ENCODE measurements at regions not wholly inside any gene's neighbourhood (a gene's known extent, or its start where the extent isn't known, plus 50 kb on each side); places are given as distances from the start of the nearest gene placed in this dataset.
"Not testable (repeated sequence)": the region's sequence is repeated elsewhere in the genome, so short reads cannot be mapped to it uniquely, and the experiment has no call there.

DNA sequence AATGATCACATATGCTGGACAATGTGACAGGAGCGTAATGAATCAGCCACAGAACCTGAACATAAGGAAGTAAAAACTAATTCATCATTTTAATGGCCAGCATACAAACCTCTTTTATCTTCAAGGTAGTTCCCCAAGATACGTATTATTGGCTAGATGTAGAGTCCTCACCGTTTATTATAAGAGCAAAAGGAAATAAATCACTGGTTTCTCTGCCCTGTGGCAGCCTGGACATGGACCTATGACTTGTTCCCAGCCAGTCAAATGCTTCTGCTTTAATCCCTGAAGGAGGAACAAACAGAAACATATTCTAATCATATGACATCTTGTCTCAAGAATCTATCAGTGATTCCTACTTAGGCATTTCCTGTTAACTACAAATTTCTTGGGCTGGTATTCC lies 86.8 kb upstream of the FAM241A start:
- no peak for DNase-seq

DNA sequence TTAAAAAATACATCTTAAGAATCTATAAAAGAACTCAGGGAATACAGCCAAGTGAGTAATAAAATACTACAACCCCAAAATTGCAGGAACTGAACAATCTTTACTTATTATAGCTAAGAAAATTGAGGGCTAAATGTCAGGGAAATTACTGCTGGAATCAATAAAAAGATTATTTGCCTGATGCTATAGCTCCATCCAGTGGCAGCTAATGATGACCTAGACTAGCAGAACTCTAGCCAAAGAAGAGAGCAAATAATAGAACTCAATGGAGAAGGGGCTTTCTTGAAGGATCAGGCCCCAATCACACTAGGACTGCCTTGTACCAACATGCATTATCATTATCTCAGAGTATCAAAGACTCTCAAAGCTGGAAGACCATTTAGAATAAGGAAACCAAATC lies 85.0 kb upstream of the FAM241A start:
- DNase-seq: no peak

DNA sequence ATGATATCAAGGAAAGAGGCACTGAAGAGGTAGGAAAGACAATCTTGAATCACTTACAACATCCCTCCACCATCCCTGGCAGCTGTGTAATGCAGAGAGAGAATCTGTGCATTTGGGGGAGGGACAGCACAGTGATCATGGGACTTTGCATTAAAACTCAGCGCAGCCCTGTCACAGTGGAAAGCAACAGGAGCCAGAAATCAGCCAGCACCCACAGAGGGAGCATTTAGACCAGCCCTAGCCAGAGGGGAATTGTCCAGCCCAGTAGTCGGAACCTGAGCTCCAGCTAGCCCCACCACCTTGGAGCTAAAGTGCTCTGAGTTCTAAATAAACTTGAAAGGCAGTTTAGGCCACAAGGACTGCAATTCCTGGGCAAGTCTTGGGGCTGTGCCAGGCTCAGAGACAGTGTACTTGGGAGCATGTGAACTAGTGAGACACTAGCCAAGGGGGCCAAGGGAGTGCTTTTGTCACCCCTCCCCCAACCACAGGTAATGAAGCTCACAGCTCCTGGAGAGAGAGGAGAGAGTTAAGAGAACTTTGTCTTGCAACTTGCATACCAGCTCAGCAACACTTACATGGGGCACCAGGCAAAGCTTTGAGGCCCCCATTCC lies 83.9 kb upstream of the FAM241A start:
- no peak for DNase-seq

DNA sequence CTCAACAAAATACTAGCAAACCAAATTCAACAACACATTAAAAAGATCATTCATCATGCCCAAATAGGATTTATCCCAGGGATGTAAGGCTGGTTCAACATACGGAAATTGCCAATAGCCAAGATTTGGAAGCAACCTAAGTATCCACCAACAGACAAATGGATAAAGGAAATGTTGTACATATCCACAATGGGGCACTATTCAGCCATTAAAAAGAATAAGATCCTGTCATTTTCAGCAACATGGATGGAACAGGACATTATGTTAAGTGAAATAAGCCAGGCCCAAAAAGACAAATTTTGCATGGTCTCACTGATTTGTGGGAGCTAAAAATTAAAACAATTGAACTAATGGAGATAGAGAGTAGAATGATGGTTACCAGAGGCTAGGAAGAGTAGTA lies 82.0 kb upstream of the FAM241A start:
- no peak for DNase-seq

DNA sequence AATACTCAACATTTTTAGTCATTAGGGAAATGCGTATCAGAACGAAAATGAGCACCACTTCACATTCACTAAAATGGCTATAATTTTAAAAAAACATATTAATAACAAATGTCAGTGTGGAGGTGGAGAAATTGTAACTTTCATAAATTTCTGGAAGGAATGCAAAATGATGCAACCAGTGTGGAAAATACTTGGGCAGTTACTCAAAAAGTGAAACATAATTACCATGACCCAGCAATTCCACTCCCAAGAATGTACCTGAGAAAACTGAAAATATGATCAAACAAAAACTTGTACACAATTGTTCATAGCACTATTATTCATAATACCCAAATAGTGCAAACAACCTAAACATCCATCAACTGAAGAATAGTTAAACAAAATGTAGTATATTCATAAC lies 76.1 kb upstream of the FAM241A start:
- DNase-seq: no peak

DNA sequence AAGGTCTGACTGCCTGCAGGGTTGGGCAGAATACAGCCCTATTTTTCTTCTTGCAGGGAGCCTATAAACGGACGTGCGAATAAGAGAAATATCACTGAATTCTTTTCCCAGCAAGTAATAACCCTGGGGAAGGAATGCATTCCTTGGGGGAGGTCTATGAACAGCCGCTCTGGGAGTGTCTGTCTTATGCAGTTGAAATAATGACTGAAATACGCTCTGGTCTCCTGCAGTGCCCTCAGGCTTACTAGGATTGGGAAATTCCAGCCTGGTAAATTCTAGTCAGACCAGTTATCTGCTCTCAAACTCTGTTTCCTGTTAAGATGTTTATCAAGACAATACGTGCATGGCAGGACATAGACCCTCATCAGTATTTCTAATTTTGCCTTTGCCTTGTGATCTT lies 72.1 kb upstream of the FAM241A start:
- no peak for DNase-seq

DNA sequence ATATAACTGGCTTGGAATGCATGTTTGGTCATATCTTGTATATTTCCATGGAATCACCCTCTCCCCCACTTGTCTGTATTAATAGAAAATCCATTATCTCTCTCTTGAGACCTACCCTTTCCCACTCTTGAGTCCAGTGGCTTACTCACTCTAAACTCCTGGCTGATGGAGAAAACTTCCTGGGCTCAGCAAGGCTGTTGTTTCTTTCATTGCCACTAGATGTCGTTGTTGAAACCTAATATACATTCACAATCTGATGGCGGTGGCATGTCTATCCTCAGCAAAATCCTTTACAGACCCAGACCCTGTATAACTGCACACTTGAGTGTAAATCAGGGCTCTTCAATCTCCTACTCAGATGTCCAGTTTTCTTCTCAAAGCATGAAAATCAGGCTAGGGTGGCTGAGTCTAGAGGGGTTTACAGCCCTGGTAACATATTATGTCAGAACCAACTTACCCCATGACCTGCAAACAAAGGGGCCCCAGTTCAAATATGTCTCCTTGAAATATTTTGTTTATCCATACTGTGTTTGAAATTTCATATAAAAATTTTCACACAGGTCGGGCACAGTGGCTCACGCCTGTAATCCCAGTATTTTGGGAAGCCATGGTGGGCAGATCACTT lies 70.0 kb upstream of the FAM241A start:
- DNase-seq: no peak

DNA sequence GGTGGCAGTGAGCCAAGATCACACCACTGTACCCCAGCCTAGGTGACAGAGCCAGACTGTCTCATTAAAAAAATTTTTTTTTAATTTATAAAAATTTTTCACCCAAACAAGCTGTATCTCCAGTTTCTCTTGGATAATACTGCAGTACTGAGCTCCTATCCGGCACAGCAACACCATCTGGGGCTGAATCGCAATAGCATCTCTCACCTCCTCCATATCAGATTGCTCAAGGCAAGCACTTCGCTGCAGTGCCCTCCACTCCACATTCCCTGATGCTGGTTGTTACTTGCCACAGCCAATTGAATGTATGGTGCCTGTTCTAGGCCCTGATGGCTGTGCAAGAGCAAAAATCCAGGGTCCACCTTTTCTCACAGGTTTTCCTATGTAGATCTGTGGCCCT lies 69.3 kb upstream of the FAM241A start:
- DNase-seq: no peak

DNA sequence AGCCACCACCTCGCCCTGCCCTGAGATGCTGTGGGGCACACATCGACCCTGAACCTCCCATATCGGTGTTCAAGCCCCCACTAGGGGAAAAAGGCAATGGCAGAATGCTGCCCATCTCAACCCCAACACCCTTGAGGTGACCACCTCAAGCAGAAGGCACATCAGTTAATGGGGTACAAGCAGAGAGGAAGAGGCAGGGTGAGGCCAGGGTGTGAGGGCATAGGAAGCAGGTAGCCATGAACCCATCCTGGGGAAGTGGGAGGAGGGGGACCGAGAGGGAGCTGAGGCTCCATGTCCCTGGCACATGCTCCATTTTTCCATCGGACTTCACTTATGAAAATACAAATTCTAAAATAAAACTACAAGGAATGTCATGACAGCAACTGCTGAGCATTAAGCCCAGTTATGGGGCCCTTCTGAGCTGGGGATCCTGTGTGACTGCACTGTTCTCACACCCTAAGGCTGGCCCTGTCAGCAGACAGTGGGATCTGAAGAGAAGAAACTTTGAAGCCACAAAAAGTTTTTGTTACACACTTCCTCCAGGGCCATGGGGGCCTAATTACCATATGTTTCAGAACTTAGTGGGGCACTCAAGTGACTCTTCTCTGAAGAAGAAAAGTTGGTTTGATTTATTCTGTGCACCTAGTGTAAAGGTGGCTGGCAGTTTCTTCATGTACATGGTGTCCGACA lies 68.2 kb upstream of the FAM241A start:
- DNase-seq: no peak

DNA sequence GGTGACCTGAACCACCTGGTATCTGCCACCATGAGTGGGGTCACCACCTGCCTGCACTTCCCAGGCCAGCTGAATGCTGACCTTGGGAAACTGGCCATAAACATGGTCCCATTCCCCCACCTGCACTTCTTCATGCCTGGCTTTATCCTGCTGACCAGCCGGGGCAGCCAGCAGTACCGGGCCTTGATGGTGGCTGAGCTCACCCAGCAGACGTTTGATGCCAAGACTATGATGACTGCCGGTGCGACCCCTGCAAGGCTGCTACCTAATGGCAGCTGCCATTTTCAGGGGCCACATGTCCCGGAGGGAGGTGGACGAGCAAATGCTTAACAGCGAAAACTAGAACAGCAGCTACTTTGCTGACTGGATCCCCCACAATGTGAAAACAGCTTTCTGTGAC lies 67.5 kb upstream of the FAM241A start:
- no peak for DNase-seq

DNA sequence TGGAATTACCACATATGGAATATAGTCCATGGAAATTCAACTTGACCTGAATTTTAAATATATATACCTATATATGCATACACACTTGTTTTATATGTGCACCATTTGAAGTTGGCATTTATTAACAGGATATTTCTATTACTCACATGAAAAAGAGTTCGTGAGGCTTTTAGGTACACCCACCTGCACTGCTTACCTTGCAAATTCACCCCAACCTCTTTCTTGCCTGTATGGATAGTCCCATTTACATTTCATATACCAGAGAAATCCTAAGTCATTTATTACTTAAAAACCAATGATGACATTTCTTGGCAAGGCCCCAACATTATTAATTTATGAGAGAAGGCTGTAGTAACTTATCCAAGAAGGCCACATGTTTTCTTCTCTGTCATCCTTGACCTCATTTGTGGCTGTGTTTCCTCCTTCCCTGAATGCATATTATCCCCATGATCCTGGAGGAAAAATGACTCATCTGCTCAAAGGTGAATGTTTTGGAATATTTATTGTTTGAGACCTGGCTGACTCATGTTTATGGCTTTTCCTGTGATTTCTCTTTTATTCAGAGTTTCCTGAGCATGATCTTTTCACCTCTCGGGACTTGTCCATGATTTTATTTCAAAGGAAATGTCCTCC lies 62.2 kb upstream of the FAM241A start:
- no peak for DNase-seq

DNA sequence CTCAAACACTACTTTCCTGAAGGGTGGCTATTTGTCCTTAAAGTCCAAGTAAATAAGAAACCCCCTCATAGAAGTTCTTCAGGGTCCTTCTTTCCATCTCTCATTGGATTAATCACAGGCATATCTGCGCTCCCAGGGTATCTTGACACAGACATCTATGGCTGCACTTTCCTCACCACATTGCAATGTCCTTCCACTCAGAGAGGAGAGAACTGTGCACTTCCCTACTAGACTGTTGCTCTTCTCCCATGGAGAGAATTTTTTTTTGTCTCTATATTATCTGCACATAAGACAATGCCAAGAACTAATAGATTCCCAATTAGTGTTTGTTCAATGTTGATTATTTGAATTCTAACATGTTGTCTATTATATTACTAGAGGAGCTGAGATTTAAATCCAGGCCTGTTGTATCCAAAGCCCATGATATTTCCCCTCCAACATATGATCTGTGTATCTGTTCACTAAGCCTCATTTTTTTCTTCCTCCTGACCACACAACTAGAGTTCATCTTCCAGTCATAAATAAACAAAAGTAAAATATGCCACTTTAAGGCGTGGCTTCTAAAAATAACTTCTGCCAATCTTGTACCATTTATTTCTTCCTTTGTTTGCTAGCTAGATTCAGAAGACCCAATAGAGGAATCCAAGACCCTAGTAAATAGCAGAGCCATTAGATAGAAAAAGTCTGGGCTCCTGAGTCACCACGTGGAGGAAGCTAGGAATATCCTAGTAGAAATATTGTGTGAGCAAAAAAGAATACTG lies 61.5 kb upstream of the FAM241A start:
- no peak for DNase-seq

DNA sequence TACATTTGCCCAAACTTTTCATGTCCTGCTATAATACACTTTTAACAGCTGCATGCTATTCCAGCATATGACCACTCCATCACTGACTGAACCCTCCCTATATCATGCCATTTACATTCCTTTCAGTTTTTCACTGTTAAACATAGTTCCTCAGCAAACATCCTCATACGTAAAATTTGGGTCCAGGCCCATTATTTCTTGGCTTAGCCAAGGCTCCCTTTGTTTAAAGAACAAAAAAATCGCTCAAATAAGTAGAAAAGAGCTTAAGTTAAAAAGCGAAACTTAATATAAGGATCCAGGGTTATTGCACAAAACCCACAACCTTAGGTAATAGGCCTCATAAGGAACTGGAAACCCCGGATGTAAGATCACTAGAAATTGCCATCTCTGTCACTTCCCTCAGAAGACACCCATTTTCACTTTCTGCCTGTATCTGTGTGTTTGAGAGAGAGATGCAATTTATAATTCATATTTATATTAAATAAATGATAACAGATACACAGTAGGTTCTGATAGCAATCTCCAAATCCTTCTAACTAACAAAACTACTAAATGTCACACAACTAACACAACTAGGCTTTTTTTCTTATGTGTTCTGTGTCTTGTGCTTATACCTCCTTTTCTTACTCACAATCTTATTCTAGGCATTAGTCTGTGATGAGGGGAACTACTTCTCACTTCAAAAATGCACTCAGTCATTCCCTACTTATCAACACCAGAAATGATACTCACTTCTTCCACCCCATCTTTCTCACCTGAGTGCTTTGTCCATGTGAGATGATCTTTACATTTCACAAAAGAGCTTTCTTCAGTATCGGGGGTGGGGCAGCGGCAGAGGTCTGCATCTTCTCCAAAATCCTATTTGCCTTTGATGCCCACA lies 59.9 kb upstream of the FAM241A start:
- no peak for DNase-seq

DNA sequence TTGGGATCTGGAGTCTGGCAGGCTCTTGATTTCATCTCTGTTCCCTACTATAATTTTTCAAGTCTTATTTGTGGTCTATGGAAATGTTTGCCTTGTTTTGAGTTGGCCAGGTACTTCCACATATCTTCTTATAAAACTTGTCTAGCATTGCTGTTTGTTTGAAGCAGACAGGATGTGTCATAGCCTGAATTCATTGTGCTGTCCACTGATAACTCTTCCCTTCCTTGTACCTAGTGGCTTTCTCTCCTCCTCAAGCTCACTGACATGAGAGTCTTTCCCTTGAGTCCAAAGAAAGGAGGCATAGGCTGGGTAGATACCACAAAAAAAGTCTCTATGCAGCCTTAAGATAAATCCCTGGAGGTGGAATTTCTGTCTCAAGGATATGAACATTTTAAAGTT lies 59.2 kb upstream of the FAM241A start:
- DNase-seq: no peak

DNA sequence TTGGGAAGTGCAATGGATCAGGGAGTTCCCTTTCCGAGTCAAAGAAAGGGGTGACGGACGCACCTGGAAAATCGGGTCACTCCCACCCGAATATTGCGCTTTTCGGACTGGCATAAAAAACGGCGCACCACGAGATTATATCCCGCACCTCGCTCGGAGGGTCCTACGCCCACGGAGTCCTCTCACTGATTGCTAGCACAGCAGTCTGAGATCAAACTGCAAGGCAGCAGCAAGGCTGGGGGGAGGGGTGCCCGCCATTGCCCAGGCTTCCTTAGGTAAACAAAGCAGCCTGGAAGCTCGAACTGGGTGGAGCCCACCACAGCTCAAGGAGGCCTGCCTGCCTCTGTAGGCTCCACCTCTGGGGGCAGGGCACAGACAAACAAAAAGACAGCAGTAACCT lies 58.6 kb upstream of the FAM241A start:
- DNase-seq: not testable (repeated sequence)

DNA sequence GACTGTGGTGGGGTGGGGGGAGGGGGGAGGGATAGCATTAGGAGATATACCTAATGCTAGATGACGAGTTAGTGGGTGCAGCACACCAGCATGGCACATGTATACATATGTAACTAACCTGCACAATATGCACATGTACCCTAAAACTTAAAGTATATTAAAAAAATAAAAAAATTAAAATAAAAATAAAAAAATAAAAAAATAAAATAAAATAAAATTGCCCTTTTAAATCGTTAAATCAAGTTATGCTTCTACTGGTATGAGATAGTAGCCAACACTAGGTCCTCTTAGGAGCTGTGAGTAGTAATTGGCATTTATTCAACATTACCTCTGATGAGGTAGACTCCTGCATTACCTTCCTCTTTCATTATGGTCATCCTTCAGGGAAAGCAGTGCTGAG lies 52.9 kb upstream of the FAM241A start:
- not testable (repeated sequence) for DNase-seq

DNA sequence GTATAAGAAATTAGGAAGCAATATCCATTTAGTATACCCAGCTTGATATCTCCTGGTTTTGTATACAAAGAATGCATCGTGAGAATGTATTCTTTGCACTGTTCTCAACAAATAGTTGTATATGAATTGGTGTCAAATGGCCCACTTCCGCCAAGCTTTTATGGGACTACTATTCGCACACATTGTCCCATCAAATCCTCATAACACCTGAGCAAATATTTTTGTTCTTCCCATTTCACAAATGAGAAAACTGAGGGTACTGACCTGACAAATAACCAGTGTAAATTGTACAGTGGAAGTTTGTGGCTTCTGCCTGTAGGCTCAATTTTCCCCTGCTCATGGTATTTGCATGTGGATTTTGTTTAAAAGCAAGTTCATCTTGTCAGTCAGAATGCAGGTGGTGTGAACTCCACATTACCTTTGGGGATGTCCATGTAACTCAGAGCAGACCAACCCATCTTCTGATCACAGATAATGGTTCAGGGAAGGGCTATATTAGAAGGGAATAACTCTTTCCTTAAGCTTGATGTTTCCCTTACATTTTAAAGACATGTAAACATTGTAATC lies 51.5 kb upstream of the FAM241A start:
- no peak for DNase-seq

DNA sequence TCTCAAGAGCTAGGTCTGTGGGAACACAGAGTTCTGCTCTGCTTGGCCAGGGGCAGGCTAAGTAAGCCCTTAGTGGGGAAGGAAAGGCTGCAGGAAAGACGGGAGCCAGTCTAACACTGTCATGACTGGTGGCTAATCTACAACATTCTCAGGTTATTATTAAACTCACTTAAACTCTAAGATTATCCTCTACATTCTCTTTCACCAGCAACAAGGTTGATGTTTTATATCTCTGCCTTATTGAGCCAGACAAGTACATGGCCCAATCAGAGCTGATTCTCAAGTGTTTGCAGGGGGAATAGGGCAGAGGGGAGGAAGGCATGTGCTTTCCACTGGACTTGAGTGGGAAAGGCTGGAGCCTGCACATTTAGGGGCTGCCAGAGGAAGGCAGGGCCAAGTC lies 50.9 kb upstream of the FAM241A start:
- DNase-seq: no peak
